RCC 7860 (cell line): ENCODE measurements at regions not wholly inside any gene's neighbourhood (a gene's known extent, or its start where the extent isn't known, plus 50 kb on each side); places are given as distances from the start of the nearest gene placed in this dataset.
"Not testable (repeated sequence)": the region's sequence is repeated elsewhere in the genome, so short reads cannot be mapped to it uniquely, and the experiment has no call there.

ENCODE experiments used
- DNase-seq: peaks from one replicate; pipeline ENCODE4 v3.0.0-alpha.2; 2015; ENCODE audit warnings: low spot score
- FAIRE-seq: peaks from 2 replicates; lab custom pipeline; 2012; peaks lifted over from hg19 to GRCh38; lab: Jason Lieb, UNC

GRCh38 chr13:21260561-21261290 is 84.3 kb downstream of the MRPL57 start:
- DNase-seq, FAIRE-seq: not testable (repeated sequence)

GRCh38 chr13:21261487-21262216 is 85.2 kb downstream of the MRPL57 start:
- FAIRE-seq, DNase-seq: not testable (repeated sequence)

- DNase-seq, FAIRE-seq: not testable (repeated sequence)
These were observed 87.5 kb downstream of the MRPL57 start for GRCh38 chr13:21263909-21264308.

- FAIRE-seq: peak; percentile 77
- DNase-seq: not testable (repeated sequence)
These were observed 92.0 kb downstream of the MRPL57 start for GRCh38 chr13:21268485-21268884.

GRCh38 chr13:21272439-21272838 is 96.0 kb downstream of the MRPL57 start:
- not testable (repeated sequence) for FAIRE-seq, DNase-seq

GRCh38 chr13:21274457-21274856 is 98.0 kb downstream of the MRPL57 start:
- DNase-seq, FAIRE-seq: not testable (repeated sequence)

GRCh38 chr13:21282065-21282464 is 105.6 kb downstream of the MRPL57 start:
- FAIRE-seq: no peak
- no peak for DNase-seq

GRCh38 chr13:21287331-21287907 is 111.0 kb downstream of the MRPL57 start:
- DNase-seq: no peak
- FAIRE-seq: no peak

DNA sequence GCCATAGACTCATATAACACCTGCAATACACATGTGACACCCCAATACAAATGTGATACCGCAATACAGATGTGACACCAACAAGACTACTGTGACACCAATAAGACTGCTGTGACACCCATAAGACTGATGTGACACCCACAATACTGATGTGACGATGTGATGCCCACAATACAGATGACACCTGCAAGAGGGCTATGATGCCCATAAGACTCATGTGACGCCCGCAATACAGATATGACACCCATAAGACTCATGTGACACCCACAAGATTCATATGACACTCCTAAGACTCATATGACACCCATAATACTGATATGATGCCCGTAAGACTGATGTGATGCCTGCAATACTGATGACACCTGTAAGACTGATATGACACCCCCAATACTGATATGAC is 113.0 kb downstream of the MRPL57 start:
- FAIRE-seq (no peak), DNase-seq (no peak)

GRCh38 chr13:21290442-21291002 is 114.1 kb downstream of the MRPL57 start:
- DNase-seq, FAIRE-seq: not testable (repeated sequence)

- DNase-seq: no peak
- no peak for FAIRE-seq
These were observed 115.4 kb downstream of the MRPL57 start for GRCh38 chr13:21291840-21292239.

DNA sequence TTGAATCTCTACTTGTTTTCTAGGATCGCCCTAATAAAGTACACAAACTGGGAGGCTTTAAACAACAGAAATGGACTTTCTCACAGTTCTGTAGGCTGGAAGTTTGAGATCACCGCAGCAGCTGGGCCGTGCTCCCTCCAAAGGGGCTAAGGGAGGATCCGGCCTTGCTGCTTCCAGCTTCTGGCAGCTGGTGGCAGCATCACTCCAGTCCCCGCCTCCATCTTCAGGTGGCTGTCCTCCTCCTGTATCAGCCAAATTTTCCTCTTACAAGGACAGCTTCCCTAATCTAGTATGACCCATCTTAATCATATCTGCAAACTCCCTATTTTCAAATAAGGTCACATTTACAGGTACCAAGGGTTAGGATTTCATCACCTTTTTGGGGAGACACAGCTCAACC is 120.5 kb downstream of the MRPL57 start:
- FAIRE-seq: not testable (repeated sequence)
- peak; percentile 7 for DNase-seq

- FAIRE-seq (no peak), DNase-seq (no peak)
These were observed 121.0 kb downstream of the MRPL57 start for GRCh38 chr13:21297447-21297846.

DNA sequence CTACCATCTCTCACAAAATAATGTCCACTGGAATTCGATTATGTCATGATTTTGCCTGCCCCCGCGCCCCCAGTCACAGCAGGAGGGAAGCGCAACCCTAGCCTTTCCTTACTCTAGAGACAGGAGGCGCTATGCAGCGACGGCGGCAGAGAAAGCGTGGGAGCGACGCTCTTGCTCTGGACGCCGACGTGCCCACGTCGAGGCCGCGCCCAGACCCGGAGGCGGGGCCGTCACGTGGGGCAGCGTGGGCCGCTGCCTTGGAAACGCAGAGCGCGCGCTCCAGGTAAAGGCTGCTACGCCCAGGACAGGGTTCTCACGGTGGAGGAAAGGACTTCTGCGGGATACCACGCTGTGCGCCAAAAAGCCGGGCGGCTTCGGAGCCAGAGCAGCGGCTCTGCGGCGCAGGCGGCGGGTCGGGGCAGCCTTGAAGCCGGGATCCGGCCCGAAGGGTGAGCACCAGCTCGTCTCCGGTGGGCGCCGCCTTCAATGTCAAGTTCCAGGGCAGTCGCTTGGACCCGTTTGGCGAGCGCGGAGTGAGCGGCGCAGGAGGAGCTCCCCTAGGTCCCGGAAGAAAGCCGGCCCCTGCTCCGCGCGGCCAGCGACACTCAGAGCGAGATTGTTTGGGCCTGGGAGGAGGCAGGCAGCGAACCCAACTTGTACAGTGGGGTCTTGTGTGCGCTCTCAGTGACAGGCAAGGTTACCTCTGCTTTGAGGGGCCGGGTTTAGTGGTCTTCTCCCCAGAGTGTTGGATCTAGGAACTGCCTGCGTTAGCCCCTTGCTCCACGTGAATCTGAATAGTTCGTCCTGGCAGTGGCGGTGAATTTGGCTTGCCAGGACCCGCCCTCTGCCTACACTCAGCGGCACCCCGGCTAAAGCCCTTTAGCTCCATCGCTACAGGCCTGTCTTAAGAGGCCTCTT is 121.7 kb downstream of the MRPL57 start:
- DNase-seq (peak; percentile 74), FAIRE-seq (no peak)

DNA sequence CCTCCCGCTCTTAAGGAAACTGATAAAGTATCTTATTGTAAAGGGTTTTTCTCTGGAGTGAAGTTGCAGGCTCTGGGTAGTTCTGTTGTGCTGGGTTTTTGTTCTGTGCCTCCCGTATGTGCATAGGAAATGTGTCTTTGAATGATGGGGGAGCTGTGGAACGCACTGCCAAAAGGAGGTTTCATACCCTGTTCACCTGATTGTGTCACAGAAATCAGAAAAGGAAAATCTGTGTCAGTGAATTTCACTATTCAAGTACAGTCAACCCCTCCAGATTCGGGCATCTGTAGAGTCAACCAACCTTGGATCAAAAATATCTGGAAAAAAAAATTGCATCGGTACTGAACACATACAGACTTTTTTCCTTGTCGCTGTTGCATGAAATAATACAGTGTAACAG is 127.8 kb downstream of the MRPL57 start:
- no peak for DNase-seq
- FAIRE-seq: no peak

DNA sequence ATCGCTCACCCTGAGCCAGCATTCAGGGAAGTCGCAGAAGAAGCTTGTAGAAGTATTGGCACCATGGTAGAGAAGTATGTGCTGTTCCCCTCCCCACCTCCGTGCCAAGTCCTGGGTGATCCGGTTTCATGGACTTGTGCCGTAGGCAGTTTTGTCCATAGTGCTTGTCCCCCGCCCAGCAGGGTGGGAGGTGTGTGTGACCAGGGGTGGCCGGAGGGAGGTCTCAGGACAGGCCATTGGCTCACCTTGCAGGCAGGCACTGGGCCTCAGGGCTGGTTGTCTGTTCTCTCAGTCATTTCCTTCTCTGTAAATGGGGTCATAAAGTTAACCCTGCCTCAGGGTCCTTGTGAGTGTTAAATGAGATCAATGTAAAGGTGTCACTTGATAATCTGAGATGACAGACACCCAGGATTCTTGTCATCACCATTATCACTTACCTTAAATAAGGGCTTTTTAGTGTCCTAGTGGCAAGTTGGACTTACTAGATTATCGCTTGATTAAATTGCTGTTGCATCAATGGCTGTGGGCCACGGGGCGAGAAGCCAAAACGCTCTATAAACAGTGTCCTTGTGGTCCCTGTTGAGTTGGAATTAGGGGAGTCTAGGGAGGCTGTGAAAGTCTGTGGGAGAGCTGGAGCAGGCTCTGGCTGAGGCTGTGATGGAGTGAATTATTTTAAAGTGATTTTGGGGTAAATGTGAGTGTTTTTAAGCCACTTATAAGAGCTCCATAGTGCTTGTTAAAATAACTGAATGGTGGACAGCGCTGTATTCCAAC is 130.0 kb downstream of the MRPL57 start:
- DNase-seq, FAIRE-seq: not testable (repeated sequence)

DNA sequence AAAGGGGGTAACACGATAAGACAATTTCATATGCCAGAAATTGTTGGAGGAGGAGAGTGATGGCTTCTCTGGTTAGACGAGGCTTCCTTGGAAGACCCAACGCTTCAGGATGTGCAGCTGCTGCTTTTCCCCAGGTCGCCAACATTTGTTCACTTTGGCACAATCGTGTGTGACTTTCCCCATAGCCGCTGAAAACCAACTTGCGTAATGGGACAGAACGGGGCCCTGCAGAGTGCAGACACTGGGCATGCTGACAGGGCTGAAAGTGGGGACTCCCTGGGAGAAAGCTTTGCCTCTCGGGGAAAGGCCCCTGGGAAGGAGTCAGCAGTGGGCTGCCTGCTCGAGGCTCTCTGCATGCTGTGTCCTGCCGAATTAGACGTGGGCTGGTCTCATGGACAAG is 130.7 kb downstream of the MRPL57 start:
- FAIRE-seq, DNase-seq: not testable (repeated sequence)

GRCh38 chr13:21308906-21309305 is 132.4 kb downstream of the MRPL57 start:
- DNase-seq (no peak), FAIRE-seq (no peak)

GRCh38 chr13:21309542-21310172 is 133.2 kb downstream of the MRPL57 start:
- FAIRE-seq (no peak), DNase-seq (peak; percentile 6)
